CD4-positive, alpha-beta T cell treated with Interleukin-1 beta for 1 hour (primary cell): ENCODE measurements at regions not wholly inside any gene's neighbourhood (a gene's known extent, or its start where the extent isn't known, plus 50 kb on each side); places are given as distances from the start of the nearest gene placed in this dataset.

Source experiments
- DNase-seq, 2 donors: peaks; one replicate each; pipeline ENCODE4 v3.0.0-alpha.2; 2020 to 2022

GRCh38 chr14:51479584-51480325, 172.0 kb upstream of the FRMD6 start:
- no peak for DNase-seq

- DNase-seq = no peak
These were observed 170.1 kb upstream of the FRMD6 start for GRCh38 chr14:51481643-51482042.

GRCh38 chr14:51482102-51482501, 169.6 kb upstream of the FRMD6 start:
- no peak for DNase-seq

- no peak for DNase-seq
These were observed 167.2 kb upstream of the FRMD6 start for GRCh38 chr14:51484485-51484884.

- DNase-seq = no peak
These were observed 166.0 kb upstream of the FRMD6 start for GRCh38 chr14:51485733-51486132.

- no peak for DNase-seq
These were observed 163.9 kb upstream of the FRMD6 start for GRCh38 chr14:51487848-51488247.

GRCh38 chr14:51488569-51489220, 163.0 kb upstream of the FRMD6 start:
- no peak for DNase-seq

- no peak for DNase-seq
These were observed 161.5 kb upstream of the FRMD6 start for GRCh38 chr14:51490205-51490604.

GRCh38 chr14:51491036-51491545, 160.6 kb upstream of the FRMD6 start:
- DNase-seq = no peak

GRCh38 chr14:51491776-51492175, 159.9 kb upstream of the FRMD6 start:
- DNase-seq = no peak

- DNase-seq = no peak
These were observed 156.4 kb upstream of the FRMD6 start for GRCh38 chr14:51495319-51495718.

- DNase-seq = no peak
These were observed 153.1 kb upstream of the FRMD6 start for GRCh38 chr14:51498411-51499227.

GRCh38 chr14:51500776-51501175, 150.9 kb upstream of the FRMD6 start:
- no peak for DNase-seq

GRCh38 chr14:51501746-51502145, 150.0 kb upstream of the FRMD6 start:
- DNase-seq = no peak

- no peak for DNase-seq
These were observed 147.0 kb upstream of the FRMD6 start for GRCh38 chr14:51504669-51505068.

- no peak for DNase-seq
These were observed 144.2 kb upstream of the FRMD6 start for GRCh38 chr14:51507511-51507905.

- DNase-seq = no peak
These were observed 143.7 kb upstream of the FRMD6 start for GRCh38 chr14:51507906-51508511.

- no peak for DNase-seq
These were observed 140.4 kb upstream of the FRMD6 start for GRCh38 chr14:51511265-51511664.

- no peak for DNase-seq
These were observed 139.4 kb upstream of the FRMD6 start for GRCh38 chr14:51512316-51512715.

GRCh38 chr14:51513281-51513680, 138.4 kb upstream of the FRMD6 start:
- DNase-seq = no peak

- DNase-seq = no peak
These were observed 137.8 kb upstream of the FRMD6 start for GRCh38 chr14:51513933-51514332.

GRCh38 chr14:51515611-51516010, 136.1 kb upstream of the FRMD6 start:
- DNase-seq = no peak
